Right lobe of liver (tissue), 4 donors: ENCODE measurements at regions not wholly inside any gene's neighbourhood (a gene's known extent, or its start where the extent isn't known, plus 50 kb on each side); places are given as distances from the start of the nearest gene placed in this dataset.

Experiments used
- CTCF ChIP-seq, 4 donors: fragments of 200-600 bp in 3 of 4; fragments of 450-650 bp in 1 of 4; IDR thresholded peaks; one replicate each; pipeline versions ENCODE4 v1.5.1 to v1.8.0; 2016 to 2022; ENCODE audit warnings: antibody characterized with exemption in 4 of 4, mild to moderate bottlenecking in 2 of 4
- POLR2A ChIP-seq: fragments of 450-650 bp; IDR thresholded peaks from one replicate; pipeline ENCODE4 v1.6.1; 2017; ENCODE audit warnings: antibody characterized with exemption, mild to moderate bottlenecking
- donor health status: DM: no; HTN: no; CAD: no.
- donor health status: DM: no; HTN: no; CAD: no.
- donor health status: DM: no; HTN: yes; CAD: no.

DNA sequence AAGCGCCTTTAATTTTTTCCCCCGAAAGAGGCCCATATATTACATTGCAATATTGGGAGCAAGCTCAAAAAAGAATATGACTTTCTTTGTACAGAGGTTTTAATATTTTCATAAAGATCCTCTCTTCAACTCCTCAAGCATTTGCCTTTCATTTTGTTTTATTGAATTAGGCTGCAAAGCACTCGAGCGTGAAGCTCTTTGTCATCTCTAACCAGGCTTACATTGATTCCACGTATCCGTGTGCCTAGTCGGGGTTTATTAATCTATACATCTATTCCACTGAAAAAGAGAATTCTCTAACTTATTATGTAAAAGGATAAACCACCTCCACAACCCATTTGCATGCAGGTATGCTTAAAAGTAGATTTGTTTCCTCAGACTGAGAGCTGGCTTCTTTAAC is 234.8 kb upstream of the TMPO start:
- TF ChIP-seq CTCF (IDR thresholded peaks at IDR 0.05) (no peak), POLR2A (no peak)
